Activated CD4-positive, alpha-beta memory T cell treated with anti-CD3 and anti-CD28 coated beads for 36 hours (primary cell): ENCODE measurements at regions not wholly inside any gene's neighbourhood (a gene's known extent, or its start where the extent isn't known, plus 50 kb on each side); places are given as distances from the start of the nearest gene placed in this dataset.

ENCODE experiments used
- CTCF ChIA-PET: fragments of 350-600 bp; sonication (Branson Sonifier 250); formaldehyde crosslinking; loops from one replicate; lab custom pipeline; 2021; ENCODE audit warnings: antibody characterized with exemption, inconsistent platforms; lab: Charles Lee
- POLR2A ChIA-PET: fragments of 350-600 bp; sonication (Branson Sonifier 250); formaldehyde crosslinking; loops from one replicate; lab custom pipeline; 2021; ENCODE audit warnings: antibody characterized with exemption; lab: Charles Lee
- DNase-seq: peaks from one replicate; pipeline ENCODE4 v3.0.0-alpha.2; 2020
- H3K27ac Mint-ChIP-seq: one replicate; pipeline ENCODE4 v1.8.0; 2021; ENCODE audit warnings: mixed read lengths
- H3K27me3 Mint-ChIP-seq: one replicate; pipeline ENCODE4 v1.8.0; 2021; ENCODE audit warnings: mixed read lengths
- H3K36me3 Mint-ChIP-seq: one replicate; pipeline ENCODE4 v1.8.0; 2021; ENCODE audit warnings: mixed read lengths
- H3K4me1 Mint-ChIP-seq: one replicate; pipeline ENCODE4 v1.8.0; 2021; ENCODE audit warnings: low read depth, mixed read lengths
- H3K4me3 Mint-ChIP-seq: one replicate; pipeline ENCODE4 v1.8.0; 2021; ENCODE audit warnings: mild to moderate bottlenecking, mixed read lengths
- H3K9me3 Mint-ChIP-seq: one replicate; pipeline ENCODE4 v1.8.0; 2021; ENCODE audit warnings: mixed read lengths
- intact Hi-C: fragments of 100-400 bp; cut with micrococcal nuclease; formaldehyde crosslinking; loops from one replicate; pipeline ENCODE4 v1.15.1; 2023

GRCh38 chr3:69504232-69504631 is 118.3 kb upstream of the FRMD4B start:
- H3K9me3 Mint-ChIP-seq: no peaks in the 10 kb centered on the region
- intact Hi-C loops: no loop called here
- H3K27ac Mint-ChIP-seq: no peak overlapping the region
- H3K4me1 Mint-ChIP-seq: no peaks in the 10 kb centered on the region
- peaks cover 7% of the 10 kb centered on the region for H3K27me3 Mint-ChIP-seq
- CTCF ChIA-PET: no interaction called here
- POLR2A ChIA-PET: no interaction called here
- DNase-seq: no peak
- H3K36me3 Mint-ChIP-seq: no peaks in the 10 kb centered on the region
- H3K4me3 Mint-ChIP-seq: no peak overlapping the region

DNA sequence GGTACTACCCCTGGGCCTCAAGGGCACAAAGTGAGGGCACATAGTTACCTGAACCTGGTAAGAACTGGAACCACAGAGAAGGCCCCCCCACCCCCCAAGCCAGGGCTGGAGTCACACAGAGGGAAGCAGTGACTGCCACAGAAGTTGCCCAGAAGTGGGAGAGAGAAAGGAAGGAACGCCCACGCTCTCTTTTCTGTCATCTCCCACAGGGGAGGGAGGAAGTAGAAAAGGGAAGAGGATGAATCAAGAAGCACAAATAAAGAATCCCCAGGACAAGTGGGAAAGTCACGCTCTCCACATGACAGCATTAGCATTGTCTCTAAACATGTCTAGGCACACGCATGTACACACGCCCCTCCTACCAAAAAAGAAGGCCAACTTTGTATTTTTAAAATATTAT is 114.7 kb upstream of the FRMD4B start:
- no peak overlapping the region for H3K4me3 Mint-ChIP-seq
- intact Hi-C loops: no loop called here
- no peak overlapping the region for H3K27ac Mint-ChIP-seq
- peaks cover 7% of the 10 kb centered on the region for H3K27me3 Mint-ChIP-seq
- H3K4me1 Mint-ChIP-seq: no peaks in the 10 kb centered on the region
- DNase-seq: no peak
- H3K9me3 Mint-ChIP-seq: no peaks in the 10 kb centered on the region
- CTCF ChIA-PET: no interaction called here
- POLR2A ChIA-PET: no interaction called here
- H3K36me3 Mint-ChIP-seq: no peaks in the 10 kb centered on the region

- POLR2A ChIA-PET: no interaction called here
- CTCF ChIA-PET: no interaction called here
- peaks cover 7% of the 10 kb centered on the region for H3K27me3 Mint-ChIP-seq
- H3K4me1 Mint-ChIP-seq: no peaks in the 10 kb centered on the region
- intact Hi-C loops: no loop called here
- H3K9me3 Mint-ChIP-seq: no peaks in the 10 kb centered on the region
- H3K27ac Mint-ChIP-seq: no peak overlapping the region
- no peak for DNase-seq
- no peaks in the 10 kb centered on the region for H3K36me3 Mint-ChIP-seq
- no peak overlapping the region for H3K4me3 Mint-ChIP-seq
Measured at GRCh38 chr3:69499899-69500421, 114.1 kb upstream of the FRMD4B start.

- ChIA-PET CTCF (no interaction called here), POLR2A (no interaction called here)
- no peaks in the 10 kb centered on the region for H3K36me3 Mint-ChIP-seq
- intact Hi-C loops: no loop called here
- no peak overlapping the region for H3K27ac Mint-ChIP-seq
- no peak overlapping the region for H3K4me3 Mint-ChIP-seq
- H3K4me1 Mint-ChIP-seq: no peaks in the 10 kb centered on the region
- peaks cover 7% of the 10 kb centered on the region for H3K27me3 Mint-ChIP-seq
- no peaks in the 10 kb centered on the region for H3K9me3 Mint-ChIP-seq
- DNase-seq: no peak
Measured at GRCh38 chr3:69499422-69499821, 113.5 kb upstream of the FRMD4B start.

GRCh38 chr3:69496856-69497255 is 111.0 kb upstream of the FRMD4B start:
- Mint-ChIP-seq H3K4me3 (no peak overlapping the region), H3K27me3 (peaks cover 11% of the 10 kb centered on the region), H3K4me1 (no peaks in the 10 kb centered on the region), H3K9me3 (no peaks in the 10 kb centered on the region), H3K36me3 (no peaks in the 10 kb centered on the region), H3K27ac (no peak overlapping the region)
- POLR2A ChIA-PET: no interaction called here
- CTCF ChIA-PET: no interaction called here
- intact Hi-C loops: no loop called here
- no peak for DNase-seq

DNA sequence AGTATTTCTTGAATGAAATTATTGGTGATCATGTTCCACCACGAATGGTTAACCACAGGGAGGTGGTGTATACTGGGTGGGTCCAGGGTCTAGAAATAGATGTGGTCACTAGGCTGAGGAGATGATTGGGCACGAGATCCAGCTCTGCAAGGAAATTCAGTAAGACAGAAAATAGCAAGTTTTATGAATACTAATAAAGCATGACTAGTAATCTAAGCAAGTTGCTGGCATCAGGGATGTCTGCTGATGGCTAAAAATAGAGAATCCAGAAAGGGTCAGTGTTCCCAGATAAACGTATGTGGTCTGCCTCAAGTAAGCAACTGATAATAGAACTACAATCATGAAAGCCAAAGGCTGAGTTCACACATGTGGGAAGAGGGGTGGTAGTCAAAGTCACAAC is 108.3 kb upstream of the FRMD4B start:
- POLR2A ChIA-PET: no interaction called here
- Mint-ChIP-seq H3K36me3 (no peaks in the 10 kb centered on the region), H3K4me3 (no peak overlapping the region), H3K27me3 (peaks cover 7% of the 10 kb centered on the region), H3K27ac (no peak overlapping the region), H3K4me1 (no peaks in the 10 kb centered on the region), H3K9me3 (no peaks in the 10 kb centered on the region)
- CTCF ChIA-PET: no interaction called here
- no peak for DNase-seq
- intact Hi-C loops: no loop called here

DNA sequence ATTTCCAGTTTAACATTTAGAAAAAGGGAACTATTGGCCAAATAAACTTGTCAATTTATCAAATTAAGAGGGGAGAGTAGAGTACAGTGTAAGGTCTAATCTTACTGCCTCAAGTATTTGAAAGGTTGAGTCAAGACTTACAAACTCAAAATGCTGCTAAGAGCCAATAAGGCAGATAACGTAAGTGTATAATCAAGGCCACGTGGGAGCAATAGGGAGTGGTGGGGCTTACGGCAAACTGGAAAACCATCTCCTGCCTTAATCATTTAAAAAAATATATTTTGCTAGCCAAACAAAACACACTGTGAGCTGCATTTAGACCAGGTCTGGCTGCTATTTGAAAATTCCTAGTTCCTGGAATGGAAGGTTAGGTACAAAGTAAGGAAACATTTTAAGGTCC is 107.3 kb upstream of the FRMD4B start:
- H3K27me3 Mint-ChIP-seq: peaks cover 7% of the 10 kb centered on the region
- no peaks in the 10 kb centered on the region for H3K9me3 Mint-ChIP-seq
- no peak overlapping the region for H3K27ac Mint-ChIP-seq
- H3K36me3 Mint-ChIP-seq: no peaks in the 10 kb centered on the region
- H3K4me1 Mint-ChIP-seq: no peaks in the 10 kb centered on the region
- ChIA-PET CTCF (no interaction called here), POLR2A (no interaction called here)
- intact Hi-C loops: no loop called here
- H3K4me3 Mint-ChIP-seq: no peak overlapping the region
- no peak for DNase-seq

GRCh38 chr3:69491975-69492374 is 106.1 kb upstream of the FRMD4B start:
- no peak overlapping the region for H3K4me3 Mint-ChIP-seq
- no peaks in the 10 kb centered on the region for H3K9me3 Mint-ChIP-seq
- H3K27ac Mint-ChIP-seq: no peak overlapping the region
- no peaks in the 10 kb centered on the region for H3K36me3 Mint-ChIP-seq
- ChIA-PET CTCF (no interaction called here), POLR2A (no interaction called here)
- intact Hi-C loops: no loop called here
- DNase-seq: no peak
- no peaks in the 10 kb centered on the region for H3K4me1 Mint-ChIP-seq
- peaks cover 13% of the 10 kb centered on the region for H3K27me3 Mint-ChIP-seq

- no peaks in the 10 kb centered on the region for H3K4me1 Mint-ChIP-seq
- no peak overlapping the region for H3K4me3 Mint-ChIP-seq
- POLR2A ChIA-PET: no interaction called here
- DNase-seq: no peak
- H3K27me3 Mint-ChIP-seq: peaks cover 17% of the 10 kb centered on the region
- intact Hi-C loops: no loop called here
- H3K36me3 Mint-ChIP-seq: no peaks in the 10 kb centered on the region
- no peak overlapping the region for H3K27ac Mint-ChIP-seq
- no peaks in the 10 kb centered on the region for H3K9me3 Mint-ChIP-seq
- CTCF ChIA-PET: no interaction called here
Measured at GRCh38 chr3:69490971-69491370, 105.1 kb upstream of the FRMD4B start.

DNA sequence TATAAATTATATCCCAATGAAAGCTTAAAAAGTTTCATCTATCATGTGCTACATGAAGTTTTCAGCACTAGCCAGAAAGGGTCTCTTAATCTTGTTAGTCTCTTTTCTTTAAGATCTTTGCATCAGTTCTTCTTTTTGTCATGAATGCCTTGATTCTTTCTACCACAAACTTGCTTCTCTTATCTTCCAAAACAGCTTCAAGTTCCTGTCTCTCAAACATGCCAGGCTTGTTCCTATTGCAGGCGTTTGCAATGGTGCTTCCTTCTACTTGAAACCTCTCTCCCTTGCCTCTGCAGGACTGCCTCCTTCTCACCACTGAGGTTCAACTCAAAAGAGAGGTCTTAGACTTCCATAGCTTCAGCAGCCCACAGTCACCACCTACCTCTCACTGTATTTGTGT is 104.3 kb upstream of the FRMD4B start:
- Mint-ChIP-seq H3K27me3 (peaks cover 17% of the 10 kb centered on the region), H3K4me1 (no peaks in the 10 kb centered on the region), H3K9me3 (no peaks in the 10 kb centered on the region), H3K27ac (no peak overlapping the region), H3K36me3 (no peaks in the 10 kb centered on the region), H3K4me3 (no peak overlapping the region)
- CTCF ChIA-PET: no interaction called here
- DNase-seq: no peak
- intact Hi-C loops: no loop called here
- POLR2A ChIA-PET: no interaction called here

- no peak overlapping the region for H3K27ac Mint-ChIP-seq
- no peak overlapping the region for H3K4me3 Mint-ChIP-seq
- H3K4me1 Mint-ChIP-seq: no peaks in the 10 kb centered on the region
- H3K27me3 Mint-ChIP-seq: peaks cover 15% of the 10 kb centered on the region
- intact Hi-C loops: no loop called here
- POLR2A ChIA-PET: no interaction called here
- DNase-seq: no peak
- no peaks in the 10 kb centered on the region for H3K36me3 Mint-ChIP-seq
- no peaks in the 10 kb centered on the region for H3K9me3 Mint-ChIP-seq
- CTCF ChIA-PET: interaction anchor here (0.6 kb wide), 1 partner anchor 366 kb away, joined by 3 read pairs; no protein-coding TSS in a partner anchor
Measured at GRCh38 chr3:69488026-69488425, 102.1 kb upstream of the FRMD4B start.

DNA sequence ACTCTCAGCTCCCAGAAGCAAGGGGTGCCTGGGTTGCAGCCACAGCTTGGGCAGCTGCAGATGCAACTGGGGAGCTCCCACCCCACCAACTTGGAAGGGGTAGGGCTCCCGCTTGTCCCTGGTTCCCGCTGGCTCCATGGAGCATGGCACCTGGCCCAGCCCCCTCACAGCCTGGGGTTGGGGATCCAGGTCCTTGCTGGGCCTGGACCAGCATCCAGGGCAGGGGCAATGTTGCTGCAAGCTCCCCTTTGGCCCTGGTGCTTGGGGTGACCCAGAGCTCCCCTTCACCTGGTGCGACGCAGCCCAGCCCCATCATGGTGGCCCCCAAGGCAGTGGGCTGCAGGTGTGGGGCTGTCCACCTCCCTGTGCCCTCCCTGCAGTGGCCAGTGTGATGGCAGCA is 99.6 kb upstream of the FRMD4B start:
- no peaks in the 10 kb centered on the region for H3K9me3 Mint-ChIP-seq
- H3K27ac Mint-ChIP-seq: no peak overlapping the region
- no peak for DNase-seq
- CTCF ChIA-PET: no interaction called here
- no peak overlapping the region for H3K4me3 Mint-ChIP-seq
- no peaks in the 10 kb centered on the region for H3K4me1 Mint-ChIP-seq
- intact Hi-C loops: no loop called here
- H3K27me3 Mint-ChIP-seq: peaks cover 24% of the 10 kb centered on the region
- POLR2A ChIA-PET: no interaction called here
- H3K36me3 Mint-ChIP-seq: no peaks in the 10 kb centered on the region

DNA sequence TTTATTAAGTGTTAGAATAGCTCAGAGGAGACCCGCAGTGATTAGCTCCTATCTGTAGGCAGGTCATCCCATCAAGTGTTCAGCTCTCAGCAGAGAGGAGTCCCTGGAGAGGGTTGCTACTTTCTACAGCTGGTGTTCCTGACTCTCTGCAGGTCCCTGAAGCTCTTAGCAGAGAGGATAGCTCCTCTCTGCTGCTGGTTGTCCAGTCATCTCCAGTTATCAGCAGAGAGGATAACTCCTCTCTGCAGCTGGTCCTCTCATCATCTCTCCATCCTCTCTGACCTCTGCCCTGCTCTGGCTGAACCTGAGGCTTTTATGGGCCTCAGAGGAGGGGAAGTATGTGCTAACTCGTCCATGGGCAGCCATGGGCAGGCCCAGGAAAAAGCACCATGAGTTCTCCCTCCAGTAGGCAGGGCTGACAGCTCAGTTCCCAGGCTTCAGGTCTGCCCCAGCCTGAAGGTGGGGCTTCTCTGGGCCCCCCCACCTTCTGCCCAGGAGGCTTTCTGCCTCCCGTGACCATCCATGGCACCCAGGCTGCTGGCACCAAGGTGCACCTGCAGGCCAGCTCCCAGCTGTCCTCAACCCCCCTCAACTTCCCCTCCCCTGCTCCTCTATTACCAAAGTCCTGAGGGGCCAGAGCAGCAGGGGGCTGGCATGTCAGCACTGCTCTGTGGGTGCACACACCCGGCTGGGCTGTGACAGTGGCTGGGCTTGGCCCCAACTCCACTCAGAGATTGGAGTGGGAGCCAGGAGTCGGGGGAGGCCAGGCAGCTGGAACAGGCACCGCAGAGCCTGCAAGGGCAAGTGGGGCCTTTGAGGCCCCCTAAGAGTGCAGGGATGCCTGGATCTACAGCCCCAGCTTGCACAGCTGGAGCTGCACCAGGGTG is 98.9 kb upstream of the FRMD4B start:
- Mint-ChIP-seq H3K4me3 (no peak overlapping the region), H3K9me3 (no peaks in the 10 kb centered on the region), H3K27ac (no peak overlapping the region), H3K36me3 (no peaks in the 10 kb centered on the region), H3K4me1 (no peaks in the 10 kb centered on the region), H3K27me3 (peaks cover 24% of the 10 kb centered on the region)
- intact Hi-C loops: no loop called here
- ChIA-PET CTCF (no interaction called here), POLR2A (no interaction called here)
- DNase-seq: no peak
